ENCODE measurements at regions not wholly inside any gene's neighbourhood (a gene's known extent, or its start where the extent isn't known, plus 50 kb on each side); places are given as distances from the start of the nearest gene placed in this dataset.

- no peaks in the 10 kb centered on the region for H3K36me3 Mint-ChIP-seq (ENCODE audit: low read depth)
- H3K4me3 Mint-ChIP-seq = no peak overlapping the region
- peaks cover 16% of the 10 kb centered on the region for H3K4me1 Mint-ChIP-seq
- TF ChIP-seq CTCF (IDR thresholded peaks at IDR 0.05) = no peak
- no peak overlapping the region for H3K27ac Mint-ChIP-seq
- no peak for DNase-seq
- H3K9me3 Mint-ChIP-seq = no peaks in the 10 kb centered on the region
- peaks cover 23% of the 10 kb centered on the region for H3K27me3 Mint-ChIP-seq (ENCODE audit: low read depth, poor library complexity)
Measured at GRCh38 chr15:96551722-96552121, 221.2 kb downstream of the NR2F2 start.

- Mint-ChIP-seq H3K27ac (no peak overlapping the region), H3K27me3 (ENCODE audit: low read depth, poor library complexity) (peaks cover 23% of the 10 kb centered on the region), H3K36me3 (ENCODE audit: low read depth) (no peaks in the 10 kb centered on the region), H3K9me3 (no peaks in the 10 kb centered on the region), H3K4me3 (no peak overlapping the region), H3K4me1 (peaks cover 16% of the 10 kb centered on the region)
- DNase-seq = no peak
- TF ChIP-seq CTCF (IDR thresholded peaks at IDR 0.05) = no peak
Measured at GRCh38 chr15:96553006-96553405, 222.5 kb downstream of the NR2F2 start.

- DNase-seq = no peak
- TF ChIP-seq CTCF (IDR thresholded peaks at IDR 0.05) = no peak
- Mint-ChIP-seq H3K4me3 (no peak overlapping the region), H3K27me3 (ENCODE audit: low read depth, poor library complexity) (peaks cover 21% of the 10 kb centered on the region), H3K9me3 (no peaks in the 10 kb centered on the region), H3K27ac (no peak overlapping the region), H3K36me3 (ENCODE audit: low read depth) (no peaks in the 10 kb centered on the region), H3K4me1 (peaks cover 13% of the 10 kb centered on the region)
Measured at GRCh38 chr15:96553451-96553850, 223.0 kb downstream of the NR2F2 start.

GRCh38 chr15:96553931-96554330, 223.4 kb downstream of the NR2F2 start:
- Mint-ChIP-seq H3K36me3 (ENCODE audit: low read depth) (no peaks in the 10 kb centered on the region), H3K27me3 (ENCODE audit: low read depth, poor library complexity) (peaks cover 16% of the 10 kb centered on the region), H3K27ac (no peak overlapping the region), H3K4me3 (no peak overlapping the region), H3K4me1 (peaks cover 8% of the 10 kb centered on the region), H3K9me3 (no peaks in the 10 kb centered on the region)
- no peak for DNase-seq
- no peak for TF ChIP-seq CTCF (IDR thresholded peaks at IDR 0.05)

- TF ChIP-seq CTCF (IDR thresholded peaks at IDR 0.05) = no peak
- H3K9me3 Mint-ChIP-seq = no peaks in the 10 kb centered on the region
- H3K4me1 Mint-ChIP-seq = peaks cover 2% of the 10 kb centered on the region
- H3K27ac Mint-ChIP-seq = no peak overlapping the region
- no peak for DNase-seq
- H3K27me3 Mint-ChIP-seq (ENCODE audit: low read depth, poor library complexity) = peaks cover 16% of the 10 kb centered on the region
- no peak overlapping the region for H3K4me3 Mint-ChIP-seq
- no peaks in the 10 kb centered on the region for H3K36me3 Mint-ChIP-seq (ENCODE audit: low read depth)
Measured at GRCh38 chr15:96554541-96554940, 224.0 kb downstream of the NR2F2 start.

- H3K4me3 Mint-ChIP-seq = no peak overlapping the region
- no peak for TF ChIP-seq CTCF (IDR thresholded peaks at IDR 0.05)
- no peaks in the 10 kb centered on the region for H3K4me1 Mint-ChIP-seq
- peaks cover 14% of the 10 kb centered on the region for H3K27me3 Mint-ChIP-seq (ENCODE audit: low read depth, poor library complexity)
- H3K36me3 Mint-ChIP-seq (ENCODE audit: low read depth) = no peaks in the 10 kb centered on the region
- no peak overlapping the region for H3K27ac Mint-ChIP-seq
- peaks cover under 1% of the 10 kb centered on the region for H3K9me3 Mint-ChIP-seq
- no peak for DNase-seq
Measured at GRCh38 chr15:96559087-96559486, 228.6 kb downstream of the NR2F2 start.
